Adrenal gland (tissue), 5 donors: ENCODE measurements at regions not wholly inside any gene's neighbourhood (a gene's known extent, or its start where the extent isn't known, plus 50 kb on each side); places are given as distances from the start of the nearest gene placed in this dataset.

Experiments
- CTCF ChIP-seq, 6 experiments: fragments of 450-650 bp in 4 of 6; fragments of 200-600 bp in 2 of 6; sonication (generic) in 1 of 6; IDR thresholded peaks; 1 replicate in 5 of 6; 2 replicates in 1 of 6; pipeline versions ENCODE4 v1.5.1 to v1.8.0; 2016 to 2021; ENCODE audit warnings: antibody characterized with exemption in 6 of 6, mild to moderate bottlenecking in 2 of 6, moderate library complexity in 1 of 6
- POLR2A ChIP-seq, 2 donors: fragments of 450-650 bp; IDR thresholded peaks; one replicate each; pipeline ENCODE4 v1.6.1; 2017; ENCODE audit warnings: antibody characterized with exemption in 2 of 2, mild to moderate bottlenecking in 2 of 2, moderate library complexity in 1 of 2
- donor health status: DM: no; HTN: no; CAD: no.

- TF ChIP-seq CTCF (IDR thresholded peaks at IDR 0.05) (no peak), POLR2A (IDR thresholded peaks at IDR 0.05) (no peak)
These were observed 287.2 kb downstream of the FOXO1 start for GRCh38 chr13:40379196-40379595.
